IMR-90 (cell line): ENCODE measurements at regions not wholly inside any gene's neighbourhood (a gene's known extent, or its start where the extent isn't known, plus 50 kb on each side); places are given as distances from the start of the nearest gene placed in this dataset.

Source experiments
- ATAC-seq: fragments of 200-7000 bp; cut with Tn5 transposase; 2 replicates; pipeline ENCODE4 v1.9.1; 2020; ENCODE audit warnings: low read depth, mild to moderate bottlenecking, moderate library complexity
- BruUV-seq: library from RNA; stranded (reverse); fragments of 400-500 nt; replicated peaks from 2 replicates; lab custom pipeline; 2021; lab: Mats Ljungman, UMichigan
- CTCF ChIA-PET: fragments of 300-600 bp; formaldehyde crosslinking; extraction: SDS; loops from one replicate; lab custom pipeline; 2021; ENCODE audit warnings: antibody characterized with exemption; lab: Yijun Ruan, JAX
- POLR2A ChIA-PET: fragments of 300-600 bp; sonication (Branson Sonifier 250); formaldehyde crosslinking; loops from one replicate; lab custom pipeline; 2022; ENCODE audit warnings: antibody characterized with exemption; ENCODE audit not compliant: unreplicated experiment; lab: Charles Lee
- DNase-seq: peaks from one replicate; pipeline ENCODE4 v3.0.0; 2013
- H2AFZ ChIP-seq: replicated peaks from 2 replicates; pipeline ENCODE3; 2013; ENCODE audit warnings: low read length, mild to moderate bottlenecking; ENCODE audit not compliant: poor library complexity
- H2AK5ac ChIP-seq: 2 replicates; pipeline ENCODE4 v1.6.1; 2013; ENCODE audit warnings: low read depth, low read length, inconsistent platforms
- H2AK9ac ChIP-seq: replicated peaks from 2 replicates; pipeline ENCODE3; 2013; ENCODE audit warnings: mild to moderate bottlenecking, low read depth, low read length, moderate library complexity; ENCODE audit not compliant: poor library complexity
- H2BK120ac ChIP-seq: 2 replicates; pipeline ENCODE4 v1.6.1; 2013; ENCODE audit warnings: low read depth, low read length, inconsistent platforms
- H2BK15ac ChIP-seq: 3 replicates; pipeline ENCODE4 v1.6.1; 2013; ENCODE audit warnings: low read depth, low read length, inconsistent platforms
- H2BK20ac ChIP-seq: 2 replicates; pipeline ENCODE4 v1.6.1; 2013; ENCODE audit warnings: low read depth, mild to moderate bottlenecking, inconsistent platforms, low read length, moderate library complexity
- H2BK5ac ChIP-seq: 2 replicates; pipeline ENCODE4 v1.6.1; 2013; ENCODE audit warnings: mild to moderate bottlenecking, low read depth, low read length, inconsistent platforms; ENCODE audit not compliant: poor library complexity, severe bottlenecking
- H3K14ac ChIP-seq: replicated peaks from 2 replicates; pipeline ENCODE4 v1.6.1; 2013; ENCODE audit warnings: low read depth, low read length, inconsistent platforms
- H3K18ac ChIP-seq: 2 replicates; pipeline ENCODE4 v1.6.1; 2013; ENCODE audit warnings: low read depth, low read length, control low read depth
- H3K23ac ChIP-seq: 2 replicates; pipeline ENCODE4 v1.6.1; 2013; ENCODE audit warnings: low read depth, low read length, inconsistent platforms
- H3K27ac ChIP-seq: 2 replicates; pipeline ENCODE4 v1.5.1; 2013; ENCODE audit warnings: mild to moderate bottlenecking, control low read depth, low read length; ENCODE audit not compliant: insufficient read depth
- H3K27me3 ChIP-seq: 2 replicates; pipeline ENCODE4 v1.6.1; 2013; ENCODE audit warnings: low read length; ENCODE audit not compliant: control insufficient read depth, insufficient read depth
- H3K36me3 ChIP-seq: 2 replicates; pipeline ENCODE4 v1.6.1; 2013; ENCODE audit warnings: low read length, mixed read lengths; ENCODE audit not compliant: control insufficient read depth, insufficient read depth
- H3K4ac ChIP-seq: 2 replicates; pipeline ENCODE4 v1.6.1; 2013; ENCODE audit warnings: low read depth, low read length, inconsistent platforms
- H3K4me1 ChIP-seq: 2 replicates; pipeline ENCODE4 v1.6.1; 2013; ENCODE audit warnings: low read length, mixed read lengths; ENCODE audit not compliant: control insufficient read depth, insufficient read depth
- H3K4me2 ChIP-seq: 2 replicates; pipeline ENCODE4 v1.6.1; 2013; ENCODE audit warnings: low read depth, mild to moderate bottlenecking, control low read depth, low read length, moderate library complexity
- H3K4me3 ChIP-seq: 2 replicates; pipeline ENCODE4 v1.5.1; 2013; ENCODE audit warnings: low read depth, mild to moderate bottlenecking, control low read depth, low read length, moderate library complexity; ENCODE audit not compliant: insufficient read depth
- H3K56ac ChIP-seq: 2 replicates; pipeline ENCODE4 v1.6.1; 2013; ENCODE audit warnings: low read length, inconsistent platforms; ENCODE audit not compliant: insufficient read depth; ENCODE audit errors: extremely low read depth
- H3K79me1 ChIP-seq, 2 experiments: 2 replicates each; pipeline ENCODE4 v1.6.1; 2013; ENCODE audit warnings: low read length in 2 of 2, inconsistent platforms in 1 of 2, low read depth in 1 of 2
- H3K9ac ChIP-seq: 2 replicates; pipeline ENCODE4 v1.6.1; 2013; ENCODE audit warnings: low read depth, low read length, control low read depth
- H3K9me1 ChIP-seq: 2 replicates; pipeline ENCODE4 v1.6.1; 2013; ENCODE audit warnings: low read length, inconsistent platforms; ENCODE audit not compliant: insufficient read depth
- H3K9me3 ChIP-seq: 2 replicates; pipeline ENCODE4 v1.6.1; 2013; ENCODE audit warnings: low read length; ENCODE audit not compliant: control insufficient read depth, insufficient read depth
- H4K20me1 ChIP-seq: 2 replicates; pipeline ENCODE4 v1.6.1; 2013; ENCODE audit warnings: low read length, inconsistent platforms; ENCODE audit not compliant: insufficient read depth
- H4K5ac ChIP-seq: 2 replicates; pipeline ENCODE4 v1.6.1; 2013; ENCODE audit warnings: mild to moderate bottlenecking, low read depth, low read length, control low read depth
- H4K8ac ChIP-seq, 2 experiments: 2 replicates each; pipeline ENCODE4 v1.6.1; 2013; ENCODE audit warnings: low read depth in 2 of 2, low read length in 2 of 2, control low read depth in 1 of 2, inconsistent platforms in 1 of 2
- H4K91ac ChIP-seq: 2 replicates; pipeline ENCODE4 v1.6.1; 2013; ENCODE audit warnings: low read depth, low read length, inconsistent platforms; ENCODE audit not compliant: insufficient read depth
- BHLHE40 ChIP-seq: fragments of 150-350 bp; IDR thresholded peaks from 2 replicates; pipeline ENCODE4 v1.6.1; 2016; ENCODE audit warnings: mild to moderate bottlenecking, low read depth, low read length
- CEBPB ChIP-seq: IDR thresholded peaks from 2 replicates; pipeline ENCODE4 v1.6.1; 2012; ENCODE audit warnings: low read depth, low read length, improper control_type of control experiment
- CHD1 ChIP-seq: IDR thresholded peaks from 2 replicates; pipeline ENCODE4 v1.6.1; 2012; ENCODE audit warnings: low read depth, low read length, improper control_type of control experiment
- RCOR1 ChIP-seq: IDR thresholded peaks from 2 replicates; pipeline ENCODE4 v1.6.1; 2012; ENCODE audit warnings: mild to moderate bottlenecking, low read length, improper control_type of control experiment; ENCODE audit not compliant: insufficient replicate concordance
- SMC3 ChIP-seq: fragments of 150-350 bp; IDR thresholded peaks from 2 replicates; pipeline ENCODE4 v1.6.1; 2016; ENCODE audit warnings: low read depth, mild to moderate bottlenecking, antibody characterized with exemption, low read length, moderate library complexity
- WGBS, 2 experiments: methylation state at CpG; one replicate each; pipeline versions ENCODE4 v1.1.5 to v1.1.7; 2013; ENCODE audit warnings: missing lambda C conversion rate in 2 of 2; ENCODE audit not compliant: insufficient read length in 1 of 2; ENCODE audit errors: extremely low coverage in 2 of 2; 5-methylcytosine and 5-hydroxymethylcytosine counted together
- dilution Hi-C: fragments of 300-500 bp; cut with HindIII; formaldehyde crosslinking; loops from one replicate; pipeline ENCODE4 v1.14.3; 2018; ENCODE audit warnings: low sequenced_read_pairs; ENCODE audit not compliant: unreplicated experiment
- in situ Hi-C: fragments of 300-500 bp; cut with MboI; formaldehyde crosslinking; loops from 3 replicates; pipeline ENCODE4 v1.14.3; 2019; ENCODE audit warnings: low sequenced_read_pairs, inconsistent platforms, mixed read lengths
- intact Hi-C: fragments of 100-400 bp; cut with micrococcal nuclease; formaldehyde crosslinking; loops from 2 replicates; pipeline ENCODE4 v1.10.0; 2022

- TF ChIP-seq BHLHE40 = no peak
- TF ChIP-seq SMC3 = no peak
- TF ChIP-seq CHD1 = no peak
- TF ChIP-seq CEBPB = no peak
- no peak for TF ChIP-seq RCOR1
- Histone ChIP-seq H3K36me3 (no peaks in the 10 kb centered on the region), H3K56ac (no peak overlapping the region), H3K4ac (no peak overlapping the region), H3K79me1 (no peaks in the 10 kb centered on the region), H2AK5ac (no peak overlapping the region), H3K27ac (no peak overlapping the region), H2AFZ (no peak overlapping the region), H4K5ac (no peak overlapping the region), H3K18ac (no peak overlapping the region), H3K9me1 (no peaks in the 10 kb centered on the region; the same call in 1 of the 2 replicates), H3K4me2 (no peak overlapping the region), H2BK15ac (no peak overlapping the region), H3K4me3 (no peak overlapping the region), H2BK5ac (no peak overlapping the region), H3K14ac (no peak overlapping the region), H4K20me1 (no peaks in the 10 kb centered on the region), H2BK20ac (no peak overlapping the region), H3K27me3 (peaks cover 71% of the 10 kb centered on the region), H3K9me3 (no peaks in the 10 kb centered on the region), H3K4me1 (no peaks in the 10 kb centered on the region), H3K23ac (no peak overlapping the region), H2BK120ac (no peak overlapping the region), H3K9ac (no peak overlapping the region), H4K8ac (no peak overlapping the region), H4K91ac (no peak overlapping the region), H2AK9ac (no peak overlapping the region)
- in situ Hi-C loops = no loop called here
- no TSS peak for BruUV-seq
- dilution Hi-C loops = no loop called here
- intact Hi-C loops = no loop called here
- DNase-seq (no peak), ATAC-seq (no peak)
- ChIA-PET POLR2A (no interaction called here), CTCF (no interaction called here)
- 71% methylated on average over 7 of the region's 10 CpGs; no CpG with 5 or more reads in 1 of the 2 experiments for WGBS, 2 experiments
Measured at GRCh38 chr10:78911533-78912340, 157.0 kb upstream of the ZMIZ1 start.
